ENCODE measurements at regions not wholly inside any gene's neighbourhood (a gene's known extent, or its start where the extent isn't known, plus 50 kb on each side); places are given as distances from the start of the nearest gene placed in this dataset.

GRCh38 chr5:124030043-124030491, 518.1 kb downstream of the CSNK1G3 start:
- H3K9ac ChIP-seq (ENCODE audit: insufficient read depth, low read length, poor library complexity, severe bottlenecking) = no peak overlapping the region
- Mint-ChIP-seq H3K36me3 (no peaks in the 10 kb centered on the region), H3K27ac (no peak overlapping the region), H3K4me1 (peaks cover 2% of the 10 kb centered on the region), H3K9me3 (peaks cover 0 to 7% (median 2%) of the 10 kb centered on the region in 7 donors), H3K4me3 (no peak overlapping the region), H3K27me3 (ENCODE audit: low read depth in 3 of 3) (no peaks in the 10 kb centered on the region)
- no peaks in the 10 kb centered on the region for H3K4me1 ChIP-seq (ENCODE audit: control insufficient read depth in 1 of 2, insufficient read depth in 2 of 2, low read length in 2 of 2)
- H3K4me2 ChIP-seq (replicated peaks; ENCODE audit: extremely low read depth, low read length, poor library complexity, severe bottlenecking) = no peak overlapping the region
- H4K20me1 ChIP-seq (ENCODE audit: insufficient read depth, low read length) = no peaks in the 10 kb centered on the region
- no peaks in the 10 kb centered on the region for H3K36me3 ChIP-seq (replicated peaks in 1 of 2; ENCODE audit: control insufficient read depth in 1 of 2, insufficient read depth in 2 of 2, low read length in 2 of 2)
- H3K27me3 ChIP-seq (ENCODE audit: control insufficient read depth in 2 of 2, insufficient read depth in 2 of 2, low read length in 2 of 2) = no peaks in the 10 kb centered on the region
- no peak for TF ChIP-seq CTCF (IDR thresholded peaks at IDR 0.05)
- H3K27ac ChIP-seq (ENCODE audit: low read depth in 1 of 2, low read length in 2 of 2) = no peak overlapping the region
- intact Hi-C loops (cut with micrococcal nuclease) = no loop called here
- H2AFZ ChIP-seq (ENCODE audit: insufficient read depth, low read depth, low read length, poor library complexity, severe bottlenecking) = no peak overlapping the region
- H3K9me3 ChIP-seq (replicated peaks in 1 of 2; ENCODE audit: control insufficient read depth in 1 of 2, insufficient read depth in 1 of 2, low read length in 2 of 2) = no peaks in the 10 kb centered on the region
- no peak overlapping the region for H3K4me3 ChIP-seq (replicated peaks in 1 of 3; ENCODE audit: low read depth in 2 of 3, low read length in 3 of 3)
- no peaks in the 10 kb centered on the region for H3K79me2 ChIP-seq (ENCODE audit: insufficient read depth, low read length)
- DNase-seq = no peak
- WGBS (ENCODE audit: insufficient coverage) = 87% methylated on average over 2 of the region's 5 CpGs

- Histone ChIP-seq H3K4me1 (ENCODE audit: control insufficient read depth in 1 of 2, insufficient read depth in 2 of 2, low read length in 2 of 2) (no peaks in the 10 kb centered on the region), H3K4me2 (replicated peaks; ENCODE audit: extremely low read depth, low read length, poor library complexity, severe bottlenecking) (no peak overlapping the region), H3K79me2 (ENCODE audit: insufficient read depth, low read length) (no peaks in the 10 kb centered on the region), H3K4me3 (replicated peaks in 1 of 3; ENCODE audit: low read depth in 2 of 3, low read length in 3 of 3) (no peak overlapping the region), H3K9ac (ENCODE audit: insufficient read depth, low read length, poor library complexity, severe bottlenecking) (no peak overlapping the region), H3K36me3 (replicated peaks in 1 of 2; ENCODE audit: control insufficient read depth in 1 of 2, insufficient read depth in 2 of 2, low read length in 2 of 2) (no peaks in the 10 kb centered on the region), H3K27me3 (ENCODE audit: control insufficient read depth in 2 of 2, insufficient read depth in 2 of 2, low read length in 2 of 2) (no peaks in the 10 kb centered on the region), H3K9me3 (replicated peaks in 1 of 2; ENCODE audit: control insufficient read depth in 1 of 2, insufficient read depth in 1 of 2, low read length in 2 of 2) (no peaks in the 10 kb centered on the region), H3K27ac (ENCODE audit: low read depth in 1 of 2, low read length in 2 of 2) (no peak overlapping the region), H4K20me1 (ENCODE audit: insufficient read depth, low read length) (no peaks in the 10 kb centered on the region), H2AFZ (ENCODE audit: insufficient read depth, low read depth, low read length, poor library complexity, severe bottlenecking) (no peak overlapping the region)
- Mint-ChIP-seq H3K27ac (no peak overlapping the region), H3K36me3 (no peaks in the 10 kb centered on the region), H3K27me3 (ENCODE audit: low read depth in 3 of 3) (no peaks in the 10 kb centered on the region), H3K4me3 (no peak overlapping the region), H3K9me3 (peaks cover 0 to 9% (median 2%) of the 10 kb centered on the region in 7 donors), H3K4me1 (no peaks in the 10 kb centered on the region)
- intact Hi-C loops (cut with micrococcal nuclease) = no loop called here
- DNase-seq = no peak
- TF ChIP-seq CTCF (IDR thresholded peaks at IDR 0.05) = no peak
- 100% methylated on average over 1 of the region's 3 CpGs for WGBS (ENCODE audit: insufficient coverage)
These were observed 515.5 kb downstream of the CSNK1G3 start for GRCh38 chr5:124027441-124027840.

Measured in CD14-positive monocyte (primary cell).